SK-N-SH (cell line): ENCODE measurements at regions not wholly inside any gene's neighbourhood (a gene's known extent, or its start where the extent isn't known, plus 50 kb on each side); places are given as distances from the start of the nearest gene placed in this dataset.

ENCODE experiments used
- NRF1 ChIP-seq: IDR thresholded peaks from 2 replicates; pipeline ENCODE4 v1.6.1; 2012; ENCODE audit warnings: low read depth, mild to moderate bottlenecking, low read length
- POLR2AphosphoS5 ChIP-seq: IDR thresholded peaks from 2 replicates; pipeline ENCODE4 v1.6.1; 2012; ENCODE audit warnings: low read depth, low read length
- SIN3A ChIP-seq: IDR thresholded peaks from 2 replicates; pipeline ENCODE4 v1.6.1; 2012; ENCODE audit warnings: low read depth, mild to moderate bottlenecking, low read length, moderate library complexity, borderline replicate concordance
- TAF1 ChIP-seq: IDR thresholded peaks from 2 replicates; pipeline ENCODE4 v1.6.1; 2012; ENCODE audit warnings: low read depth, mild to moderate bottlenecking, low read length, moderate library complexity, borderline replicate concordance
- USF1 ChIP-seq: IDR thresholded peaks from 2 replicates; pipeline ENCODE4 v1.4.0; 2012; ENCODE audit warnings: low read depth, borderline replicate concordance
- TF ChIP-seq, protein P1 (sequence below): fragments of 200-600 bp; sonication (generic); IDR thresholded peaks from 2 replicates; pipeline ENCODE4 v1.6.1; 2017; ENCODE audit warnings: antibody characterized with exemption, mild to moderate bottlenecking, moderate library complexity
- TF ChIP-seq, protein P2 (sequence below): IDR thresholded peaks from 2 replicates; pipeline ENCODE4; 2012

GRCh38 chr10:91341686-91342085 is 68.5 kb upstream of the HECTD2 start:
- TF ChIP-seq, protein P1, sequence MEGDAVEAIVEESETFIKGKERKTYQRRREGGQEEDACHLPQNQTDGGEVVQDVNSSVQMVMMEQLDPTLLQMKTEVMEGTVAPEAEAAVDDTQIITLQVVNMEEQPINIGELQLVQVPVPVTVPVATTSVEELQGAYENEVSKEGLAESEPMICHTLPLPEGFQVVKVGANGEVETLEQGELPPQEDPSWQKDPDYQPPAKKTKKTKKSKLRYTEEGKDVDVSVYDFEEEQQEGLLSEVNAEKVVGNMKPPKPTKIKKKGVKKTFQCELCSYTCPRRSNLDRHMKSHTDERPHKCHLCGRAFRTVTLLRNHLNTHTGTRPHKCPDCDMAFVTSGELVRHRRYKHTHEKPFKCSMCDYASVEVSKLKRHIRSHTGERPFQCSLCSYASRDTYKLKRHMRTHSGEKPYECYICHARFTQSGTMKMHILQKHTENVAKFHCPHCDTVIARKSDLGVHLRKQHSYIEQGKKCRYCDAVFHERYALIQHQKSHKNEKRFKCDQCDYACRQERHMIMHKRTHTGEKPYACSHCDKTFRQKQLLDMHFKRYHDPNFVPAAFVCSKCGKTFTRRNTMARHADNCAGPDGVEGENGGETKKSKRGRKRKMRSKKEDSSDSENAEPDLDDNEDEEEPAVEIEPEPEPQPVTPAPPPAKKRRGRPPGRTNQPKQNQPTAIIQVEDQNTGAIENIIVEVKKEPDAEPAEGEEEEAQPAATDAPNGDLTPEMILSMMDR, result no peak
- TF ChIP-seq POLR2AphosphoS5 (no peak), TAF1 (no peak), NRF1 (no peak), USF1 (no peak), SIN3A (no peak)
- TF ChIP-seq, protein P2, sequence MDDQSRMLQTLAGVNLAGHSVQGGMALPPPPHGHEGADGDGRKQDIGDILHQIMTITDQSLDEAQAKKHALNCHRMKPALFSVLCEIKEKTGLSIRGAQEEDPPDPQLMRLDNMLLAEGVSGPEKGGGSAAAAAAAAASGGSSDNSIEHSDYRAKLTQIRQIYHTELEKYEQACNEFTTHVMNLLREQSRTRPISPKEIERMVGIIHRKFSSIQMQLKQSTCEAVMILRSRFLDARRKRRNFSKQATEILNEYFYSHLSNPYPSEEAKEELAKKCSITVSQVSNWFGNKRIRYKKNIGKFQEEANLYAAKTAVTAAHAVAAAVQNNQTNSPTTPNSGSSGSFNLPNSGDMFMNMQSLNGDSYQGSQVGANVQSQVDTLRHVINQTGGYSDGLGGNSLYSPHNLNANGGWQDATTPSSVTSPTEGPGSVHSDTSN, result no peak
